IMR-90 (cell line): ENCODE measurements at regions not wholly inside any gene's neighbourhood (a gene's known extent, or its start where the extent isn't known, plus 50 kb on each side); places are given as distances from the start of the nearest gene placed in this dataset.

Experiments
- ATAC-seq: fragments of 200-7000 bp; cut with Tn5 transposase; 2 replicates; pipeline ENCODE4 v1.9.1; 2020; ENCODE audit warnings: low read depth, mild to moderate bottlenecking, moderate library complexity
- BruUV-seq: library from RNA; stranded (reverse); fragments of 400-500 nt; replicated peaks from 2 replicates; lab custom pipeline; 2021; lab: Mats Ljungman, UMichigan
- CTCF ChIA-PET: fragments of 300-600 bp; formaldehyde crosslinking; extraction: SDS; loops from one replicate; lab custom pipeline; 2021; ENCODE audit warnings: antibody characterized with exemption; lab: Yijun Ruan, JAX
- POLR2A ChIA-PET: fragments of 300-600 bp; sonication (Branson Sonifier 250); formaldehyde crosslinking; loops from one replicate; lab custom pipeline; 2022; ENCODE audit warnings: antibody characterized with exemption; ENCODE audit not compliant: unreplicated experiment; lab: Charles Lee
- DNase-seq: peaks from one replicate; pipeline ENCODE4 v3.0.0; 2013
- H2AFZ ChIP-seq: replicated peaks from 2 replicates; pipeline ENCODE3; 2013; ENCODE audit warnings: low read length, mild to moderate bottlenecking; ENCODE audit not compliant: poor library complexity
- H2AK5ac ChIP-seq: 2 replicates; pipeline ENCODE4 v1.6.1; 2013; ENCODE audit warnings: low read depth, low read length, inconsistent platforms
- H2AK9ac ChIP-seq: replicated peaks from 2 replicates; pipeline ENCODE3; 2013; ENCODE audit warnings: mild to moderate bottlenecking, low read depth, low read length, moderate library complexity; ENCODE audit not compliant: poor library complexity
- H2BK120ac ChIP-seq: 2 replicates; pipeline ENCODE4 v1.6.1; 2013; ENCODE audit warnings: low read depth, low read length, inconsistent platforms
- H2BK15ac ChIP-seq: 3 replicates; pipeline ENCODE4 v1.6.1; 2013; ENCODE audit warnings: low read depth, low read length, inconsistent platforms
- H2BK20ac ChIP-seq: 2 replicates; pipeline ENCODE4 v1.6.1; 2013; ENCODE audit warnings: low read depth, mild to moderate bottlenecking, inconsistent platforms, low read length, moderate library complexity
- H2BK5ac ChIP-seq: 2 replicates; pipeline ENCODE4 v1.6.1; 2013; ENCODE audit warnings: mild to moderate bottlenecking, low read depth, low read length, inconsistent platforms; ENCODE audit not compliant: poor library complexity, severe bottlenecking
- H3K14ac ChIP-seq: replicated peaks from 2 replicates; pipeline ENCODE4 v1.6.1; 2013; ENCODE audit warnings: low read depth, low read length, inconsistent platforms
- H3K18ac ChIP-seq: 2 replicates; pipeline ENCODE4 v1.6.1; 2013; ENCODE audit warnings: low read depth, low read length, control low read depth
- H3K23ac ChIP-seq: 2 replicates; pipeline ENCODE4 v1.6.1; 2013; ENCODE audit warnings: low read depth, low read length, inconsistent platforms
- H3K27ac ChIP-seq: 2 replicates; pipeline ENCODE4 v1.5.1; 2013; ENCODE audit warnings: mild to moderate bottlenecking, control low read depth, low read length; ENCODE audit not compliant: insufficient read depth
- H3K27me3 ChIP-seq: 2 replicates; pipeline ENCODE4 v1.6.1; 2013; ENCODE audit warnings: low read length; ENCODE audit not compliant: control insufficient read depth, insufficient read depth
- H3K36me3 ChIP-seq: 2 replicates; pipeline ENCODE4 v1.6.1; 2013; ENCODE audit warnings: low read length, mixed read lengths; ENCODE audit not compliant: control insufficient read depth, insufficient read depth
- H3K4ac ChIP-seq: 2 replicates; pipeline ENCODE4 v1.6.1; 2013; ENCODE audit warnings: low read depth, low read length, inconsistent platforms
- H3K4me1 ChIP-seq: 2 replicates; pipeline ENCODE4 v1.6.1; 2013; ENCODE audit warnings: low read length, mixed read lengths; ENCODE audit not compliant: control insufficient read depth, insufficient read depth
- H3K4me2 ChIP-seq: 2 replicates; pipeline ENCODE4 v1.6.1; 2013; ENCODE audit warnings: low read depth, mild to moderate bottlenecking, control low read depth, low read length, moderate library complexity
- H3K4me3 ChIP-seq: 2 replicates; pipeline ENCODE4 v1.5.1; 2013; ENCODE audit warnings: low read depth, mild to moderate bottlenecking, control low read depth, low read length, moderate library complexity; ENCODE audit not compliant: insufficient read depth
- H3K56ac ChIP-seq: 2 replicates; pipeline ENCODE4 v1.6.1; 2013; ENCODE audit warnings: low read length, inconsistent platforms; ENCODE audit not compliant: insufficient read depth; ENCODE audit errors: extremely low read depth
- H3K79me1 ChIP-seq, 2 experiments: 2 replicates each; pipeline ENCODE4 v1.6.1; 2013; ENCODE audit warnings: low read length in 2 of 2, inconsistent platforms in 1 of 2, low read depth in 1 of 2
- H3K9ac ChIP-seq: 2 replicates; pipeline ENCODE4 v1.6.1; 2013; ENCODE audit warnings: low read depth, low read length, control low read depth
- H3K9me1 ChIP-seq: 2 replicates; pipeline ENCODE4 v1.6.1; 2013; ENCODE audit warnings: low read length, inconsistent platforms; ENCODE audit not compliant: insufficient read depth
- H3K9me3 ChIP-seq: 2 replicates; pipeline ENCODE4 v1.6.1; 2013; ENCODE audit warnings: low read length; ENCODE audit not compliant: control insufficient read depth, insufficient read depth
- H4K20me1 ChIP-seq: 2 replicates; pipeline ENCODE4 v1.6.1; 2013; ENCODE audit warnings: low read length, inconsistent platforms; ENCODE audit not compliant: insufficient read depth
- H4K5ac ChIP-seq: 2 replicates; pipeline ENCODE4 v1.6.1; 2013; ENCODE audit warnings: mild to moderate bottlenecking, low read depth, low read length, control low read depth
- H4K8ac ChIP-seq, 2 experiments: 2 replicates each; pipeline ENCODE4 v1.6.1; 2013; ENCODE audit warnings: low read depth in 2 of 2, low read length in 2 of 2, control low read depth in 1 of 2, inconsistent platforms in 1 of 2
- H4K91ac ChIP-seq: 2 replicates; pipeline ENCODE4 v1.6.1; 2013; ENCODE audit warnings: low read depth, low read length, inconsistent platforms; ENCODE audit not compliant: insufficient read depth
- FOS ChIP-seq: fragments of 150-350 bp; IDR thresholded peaks from 2 replicates; pipeline ENCODE4 v1.6.1; 2016; ENCODE audit warnings: low read depth, low read length
- POLR2A ChIP-seq: IDR thresholded peaks from 2 replicates; pipeline ENCODE4 v1.6.1; 2012; ENCODE audit warnings: mild to moderate bottlenecking, low read depth, low read length
- WGBS, 2 experiments: methylation state at CpG; one replicate each; pipeline versions ENCODE4 v1.1.5 to v1.1.7; 2013; ENCODE audit warnings: missing lambda C conversion rate in 2 of 2; ENCODE audit not compliant: insufficient read length in 1 of 2; ENCODE audit errors: extremely low coverage in 2 of 2; 5-methylcytosine and 5-hydroxymethylcytosine counted together
- dilution Hi-C: fragments of 300-500 bp; cut with HindIII; formaldehyde crosslinking; loops from one replicate; pipeline ENCODE4 v1.14.3; 2018; ENCODE audit warnings: low sequenced_read_pairs; ENCODE audit not compliant: unreplicated experiment
- in situ Hi-C: fragments of 300-500 bp; cut with MboI; formaldehyde crosslinking; loops from 3 replicates; pipeline ENCODE4 v1.14.3; 2019; ENCODE audit warnings: low sequenced_read_pairs, inconsistent platforms, mixed read lengths
- intact Hi-C: fragments of 100-400 bp; cut with micrococcal nuclease; formaldehyde crosslinking; loops from 2 replicates; pipeline ENCODE4 v1.10.0; 2022
- TF ChIP-seq, protein P1 (sequence below): fragments of 150-350 bp; IDR thresholded peaks from 2 replicates; pipeline ENCODE4 v1.6.1; 2016; ENCODE audit warnings: low read depth, mild to moderate bottlenecking, low read length, moderate library complexity, borderline replicate concordance

DNA sequence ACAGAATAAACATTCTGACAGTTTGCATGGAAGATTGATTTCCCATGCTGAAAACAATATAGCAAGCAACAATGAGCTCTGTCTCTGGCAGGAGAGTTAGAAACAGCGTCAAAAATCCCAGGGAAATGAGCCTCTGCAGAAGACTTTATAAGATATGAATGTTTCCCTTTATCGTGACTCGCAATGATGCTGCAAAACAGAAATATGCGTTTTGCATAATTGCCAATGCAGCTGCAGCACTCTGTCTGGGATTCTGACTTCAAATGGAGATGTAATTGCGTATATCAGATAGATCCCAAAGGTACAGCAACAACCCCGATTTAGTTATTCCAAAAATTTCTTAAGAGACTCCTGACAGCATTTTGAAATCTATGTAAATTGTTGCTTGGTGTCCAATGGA, 702.4 kb upstream of the EPHA5 start:
- Histone ChIP-seq H3K4me2 (no peak overlapping the region), H3K23ac (no peak overlapping the region), H2BK15ac (no peak overlapping the region), H3K56ac (no peak overlapping the region), H3K27me3 (no peaks in the 10 kb centered on the region), H2AK5ac (no peak overlapping the region), H3K14ac (no peak overlapping the region), H2BK20ac (no peak overlapping the region), H3K27ac (no peak overlapping the region), H3K4me1 (no peaks in the 10 kb centered on the region), H2AFZ (no peak overlapping the region), H3K9ac (no peak overlapping the region), H2BK120ac (no peak overlapping the region), H3K79me1 (no peaks in the 10 kb centered on the region), H3K4me3 (no peak overlapping the region), H4K20me1 (no peaks in the 10 kb centered on the region), H3K36me3 (no peaks in the 10 kb centered on the region), H4K91ac (no peak overlapping the region), H2BK5ac (no peak overlapping the region), H2AK9ac (no peak overlapping the region), H3K18ac (no peak overlapping the region), H3K4ac (no peak overlapping the region), H3K9me1 (no peaks in the 10 kb centered on the region), H3K9me3 (peaks cover 2% of the 10 kb centered on the region), H4K5ac (no peak overlapping the region), H4K8ac (no peak overlapping the region)
- intact Hi-C loops: no loop called here
- POLR2A ChIA-PET: no interaction called here
- dilution Hi-C loops: no loop called here
- DNase-seq (peak; percentile 2), ATAC-seq (no peak)
- no peak for TF ChIP-seq POLR2A
- TF ChIP-seq, protein P1, sequence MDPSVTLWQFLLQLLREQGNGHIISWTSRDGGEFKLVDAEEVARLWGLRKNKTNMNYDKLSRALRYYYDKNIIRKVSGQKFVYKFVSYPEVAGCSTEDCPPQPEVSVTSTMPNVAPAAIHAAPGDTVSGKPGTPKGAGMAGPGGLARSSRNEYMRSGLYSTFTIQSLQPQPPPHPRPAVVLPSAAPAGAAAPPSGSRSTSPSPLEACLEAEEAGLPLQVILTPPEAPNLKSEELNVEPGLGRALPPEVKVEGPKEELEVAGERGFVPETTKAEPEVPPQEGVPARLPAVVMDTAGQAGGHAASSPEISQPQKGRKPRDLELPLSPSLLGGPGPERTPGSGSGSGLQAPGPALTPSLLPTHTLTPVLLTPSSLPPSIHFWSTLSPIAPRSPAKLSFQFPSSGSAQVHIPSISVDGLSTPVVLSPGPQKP: no peak
- no peak for TF ChIP-seq FOS
- 73% methylated on average over 2 of the region's 6 CpGs; no CpG with 5 or more reads in 1 of the 2 experiments for WGBS, 2 experiments
- in situ Hi-C loops: no loop called here
- no TSS peak for BruUV-seq
- CTCF ChIA-PET: no interaction called here
